Sigmoid colon (tissue), 6 donors: ENCODE measurements at regions not wholly inside any gene's neighbourhood (a gene's known extent, or its start where the extent isn't known, plus 50 kb on each side); places are given as distances from the start of the nearest gene placed in this dataset.
"Not testable (repeated sequence)": the region's sequence is repeated elsewhere in the genome, so short reads cannot be mapped to it uniquely, and the experiment has no call there.

Experiments used
- DNase-seq: peaks from one replicate; pipeline ENCODE4 v3.0.0-alpha.2; 2019
- H3K27ac ChIP-seq, 4 donors: fragments of 200-600 bp; sonication (generic); one replicate each; pipeline ENCODE4 v1.5.1; 2016 to 2019; ENCODE audit warnings: mild to moderate bottlenecking in 1 of 4
- H3K27me3 ChIP-seq, 3 donors: fragments of 200-600 bp; sonication (generic); one replicate each; pipeline ENCODE4 v1.5.1; 2019; ENCODE audit warnings: mild to moderate bottlenecking in 1 of 3
- H3K36me3 ChIP-seq, 4 donors: fragments of 200-600 bp; sonication (generic); one replicate each; pipeline ENCODE4 v1.5.1; 2016 to 2019
- H3K4me1 ChIP-seq, 4 donors: fragments of 200-600 bp; sonication (generic); one replicate each; pipeline ENCODE4 v1.5.1; 2017 to 2019
- H3K4me3 ChIP-seq, 4 donors: fragments of 200-600 bp; sonication (generic); one replicate each; pipeline ENCODE4 v1.5.1; 2017 to 2019; ENCODE audit warnings: mild to moderate bottlenecking in 2 of 4, moderate library complexity in 1 of 4
- H3K9me3 ChIP-seq, 4 donors: fragments of 200-600 bp in 3 of 4; sonication (generic) in 3 of 4; one replicate each; pipeline versions ENCODE4 v1.5.1 to v1.6.1; 2013 to 2019
- CTCF ChIP-seq, 4 experiments: fragments of 450-650 bp in 3 of 4; fragments of 200-600 bp in 1 of 4; IDR thresholded peaks; one replicate each; pipeline ENCODE4 v1.5.1; 2016 to 2019; ENCODE audit warnings: antibody characterized with exemption in 4 of 4, mild to moderate bottlenecking in 3 of 4, moderate library complexity in 2 of 4
- EP300 ChIP-seq, 4 donors: sonication (generic); formaldehyde crosslinking; IDR thresholded peaks; one replicate each; pipeline ENCODE4 v1.6.1; 2017; ENCODE audit warnings: antibody characterized with exemption in 4 of 4
- POLR2A ChIP-seq, 2 donors: fragments of 450-650 bp; IDR thresholded peaks; one replicate each; pipeline ENCODE4 v1.6.1; 2016; ENCODE audit warnings: antibody characterized with exemption in 2 of 2, mild to moderate bottlenecking in 2 of 2, moderate library complexity in 2 of 2
- POLR2AphosphoS5 ChIP-seq, 4 donors: sonication (generic); formaldehyde crosslinking; IDR thresholded peaks; one replicate each; pipeline ENCODE4 v1.6.1; 2017; ENCODE audit warnings: antibody characterized with exemption in 4 of 4
- WGBS, 2 donors: extraction: QIAGEN DNeasy Blood & Tissue Kit; methylation state at CpG; one replicate each; pipeline ENCODE4 v1.1.7; 2013; 5-methylcytosine and 5-hydroxymethylcytosine counted together
- intact Hi-C: fragments of 100-400 bp; cut with DNase I; formaldehyde crosslinking; loops from one replicate; pipeline ENCODE4 v1.15.1; 2023
- donor health status: healthy with polysubstance abuse.
- donor health status: healthy.

DNA sequence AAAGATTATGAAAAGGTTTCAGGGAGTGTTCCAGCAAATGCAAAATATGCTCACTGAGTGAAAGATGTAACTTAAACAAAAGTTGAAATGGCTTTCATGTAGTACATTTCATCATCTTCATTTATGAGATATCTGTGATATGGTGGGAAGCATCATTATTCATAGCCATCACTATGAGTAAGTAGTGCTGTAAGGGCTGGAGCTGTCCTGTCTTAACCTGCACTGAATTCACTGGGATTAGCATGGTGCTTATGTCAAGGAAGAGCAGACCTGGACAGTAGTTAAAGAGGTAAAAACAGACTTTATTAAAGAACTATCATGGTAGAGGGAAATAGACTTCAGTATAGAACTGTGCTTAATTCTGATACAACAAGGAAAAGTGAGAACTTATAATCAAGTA is 1347.3 kb downstream of the RPA4 start:
- no peaks in the 10 kb centered on the region for H3K36me3 ChIP-seq
- no peak for DNase-seq
- intact Hi-C loops = no loop called here

DNA sequence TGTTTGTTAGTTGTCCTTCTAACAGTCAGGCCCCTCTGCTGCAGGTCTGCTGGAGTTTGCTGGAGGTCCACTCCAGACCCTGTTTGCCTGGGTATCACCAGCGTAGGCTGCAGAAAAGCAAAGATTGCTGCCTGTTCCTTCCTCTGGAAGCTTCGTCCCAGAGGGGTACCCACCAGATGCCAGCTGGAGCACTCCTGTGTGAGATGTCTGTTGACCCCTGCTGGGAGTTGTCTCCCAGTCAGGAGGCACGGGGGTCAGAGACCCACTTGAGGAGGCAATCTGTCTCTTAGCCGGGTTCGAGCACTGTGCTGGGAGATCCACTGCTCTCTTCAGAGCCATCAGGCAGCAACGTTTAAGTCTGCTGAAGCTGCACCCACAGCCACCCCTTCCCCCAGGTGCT is 1356.4 kb downstream of the RPA4 start:
- H3K27me3 ChIP-seq, H3K9me3 ChIP-seq, H3K4me1 ChIP-seq, H3K4me3 ChIP-seq, H3K27ac ChIP-seq, H3K36me3 ChIP-seq, intact Hi-C loops, DNase-seq: not testable (repeated sequence)
- 85 to 88% methylated on average over 6 of the region's 6 CpGs for WGBS, 2 donors

More for the DNA sequence above, 1347.3 kb downstream of the RPA4 start:
- H3K4me3 ChIP-seq = no peak overlapping the region
- no peaks in the 10 kb centered on the region for H3K4me1 ChIP-seq
- peaks cover 0 to 3% (median 0%) of the 10 kb centered on the region in 4 donors for H3K9me3 ChIP-seq
- TF ChIP-seq POLR2A (IDR thresholded peaks at IDR 0.05) (no peak), CTCF (IDR thresholded peaks at IDR 0.05) (no peak), EP300 (IDR thresholded peaks at IDR 0.05) (no peak), POLR2AphosphoS5 (IDR thresholded peaks at IDR 0.05) (no peak)
- H3K27me3 ChIP-seq = no peaks in the 10 kb centered on the region
- no peak overlapping the region for H3K27ac ChIP-seq

GRCh38 chrX:98263135-98263534 is 1379.4 kb downstream of the RPA4 start:
- no peaks in the 10 kb centered on the region for H3K36me3 ChIP-seq
- no peak overlapping the region for H3K4me3 ChIP-seq
- no peak for DNase-seq
- no peaks in the 10 kb centered on the region for H3K9me3 ChIP-seq
- no peak for TF ChIP-seq POLR2AphosphoS5 (IDR thresholded peaks at IDR 0.05)
- no peak for TF ChIP-seq EP300 (IDR thresholded peaks at IDR 0.05)
- TF ChIP-seq CTCF (IDR thresholded peaks at IDR 0.05) = no peak
- TF ChIP-seq POLR2A (IDR thresholded peaks at IDR 0.05) = no peak
- intact Hi-C loops = no loop called here
- no peak overlapping the region for H3K27ac ChIP-seq
- no peaks in the 10 kb centered on the region for H3K4me1 ChIP-seq
- H3K27me3 ChIP-seq = no peaks in the 10 kb centered on the region

DNA sequence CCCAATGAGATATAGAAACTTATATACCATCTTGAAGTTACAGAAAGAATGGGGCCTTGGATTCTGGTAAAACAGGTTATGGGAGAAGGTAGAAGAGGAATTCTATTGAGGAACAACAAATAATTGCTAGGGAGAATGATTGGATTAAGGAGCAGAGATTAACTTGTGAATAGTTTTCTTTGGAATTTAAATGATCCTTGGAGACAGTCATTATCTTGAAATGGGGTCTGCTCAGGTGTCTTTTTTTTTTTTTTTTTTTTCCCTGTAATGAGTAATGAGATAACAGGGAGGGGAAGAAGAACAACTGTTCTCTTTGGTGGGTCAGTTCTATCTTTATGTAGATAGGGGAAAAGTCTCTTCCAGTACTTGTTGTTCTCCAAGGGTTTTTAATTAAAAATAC is 1406.0 kb downstream of the RPA4 start:
- Histone ChIP-seq H3K27me3 (no peaks in the 10 kb centered on the region), H3K27ac (no peak overlapping the region), H3K4me1 (no peaks in the 10 kb centered on the region), H3K4me3 (no peak overlapping the region), H3K9me3 (no peaks in the 10 kb centered on the region), H3K36me3 (no peaks in the 10 kb centered on the region)
- intact Hi-C loops = no loop called here
- TF ChIP-seq POLR2A (IDR thresholded peaks at IDR 0.05) (no peak), EP300 (IDR thresholded peaks at IDR 0.05) (no peak), POLR2AphosphoS5 (IDR thresholded peaks at IDR 0.05) (no peak), CTCF (IDR thresholded peaks at IDR 0.05) (no peak)
- no peak for DNase-seq

DNA sequence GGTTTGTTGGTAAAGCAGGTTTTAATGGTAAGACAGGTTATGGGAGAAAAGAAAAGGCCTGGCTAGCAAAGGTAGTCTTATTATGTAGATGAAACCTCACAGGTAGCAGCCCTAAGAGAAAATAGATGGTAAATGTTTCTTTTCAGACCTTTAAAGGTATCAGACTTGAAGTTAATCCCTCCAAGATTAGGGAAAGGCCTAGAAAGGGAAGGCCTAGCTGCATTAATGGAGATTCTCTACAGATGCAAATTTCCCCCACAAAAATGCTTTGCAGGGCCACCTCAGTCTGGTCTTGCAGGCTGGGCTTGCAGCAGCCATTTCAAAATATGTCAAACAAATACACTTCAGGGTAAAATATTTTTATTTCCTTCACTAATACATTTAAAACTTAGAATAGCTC is 1410.6 kb downstream of the RPA4 start:
- intact Hi-C loops = no loop called here
- no peaks in the 10 kb centered on the region for H3K4me1 ChIP-seq
- no peaks in the 10 kb centered on the region for H3K36me3 ChIP-seq
- TF ChIP-seq POLR2AphosphoS5 (IDR thresholded peaks at IDR 0.05) (no peak), POLR2A (IDR thresholded peaks at IDR 0.05) (no peak), CTCF (IDR thresholded peaks at IDR 0.05) (no peak), EP300 (IDR thresholded peaks at IDR 0.05) (no peak)
- no peak overlapping the region for H3K27ac ChIP-seq
- no peak overlapping the region for H3K4me3 ChIP-seq
- no peaks in the 10 kb centered on the region for H3K9me3 ChIP-seq
- H3K27me3 ChIP-seq = no peaks in the 10 kb centered on the region
- DNase-seq = no peak
